ENCODE measurements at regions not wholly inside any gene's neighbourhood (a gene's known extent, or its start where the extent isn't known, plus 50 kb on each side); places are given as distances from the start of the nearest gene placed in this dataset.

DNA sequence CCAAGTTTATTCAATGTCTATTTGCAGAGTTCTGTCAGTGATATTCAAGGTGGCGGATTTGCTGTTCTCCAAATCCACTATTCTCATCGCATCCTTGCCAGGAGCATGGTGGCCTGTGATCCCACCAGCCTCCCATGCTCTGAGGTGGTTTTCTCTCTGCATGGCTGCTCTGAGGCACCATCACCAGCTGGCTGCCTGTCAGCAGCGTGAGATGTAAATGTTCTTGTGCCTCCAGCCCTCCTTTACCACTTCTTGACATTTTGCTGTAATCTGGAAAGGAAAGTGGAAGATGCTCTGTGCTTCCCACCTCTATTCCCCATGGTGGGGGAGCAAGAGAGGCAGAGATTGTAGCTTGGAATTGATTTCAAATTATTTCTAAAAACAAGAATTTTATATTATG is 293.6 kb upstream of the SLC24A2 start:
- DNase-seq: no peak
- CTCF ChIA-PET: no interaction called here
- H3K36me3 Mint-ChIP-seq (ENCODE audit: low read depth): no peaks in the 10 kb centered on the region
- Histone ChIP-seq H3K9me3 (ENCODE audit: control insufficient read depth in 1 of 2, insufficient read depth in 1 of 2, low read length in 2 of 2) (no peaks in the 10 kb centered on the region), H3K4me3 (ENCODE audit: low read length) (no peak overlapping the region), H3K4me1 (ENCODE audit: insufficient read depth, low read length) (no peaks in the 10 kb centered on the region), H3K27ac (ENCODE audit: low read depth in 1 of 2, low read length in 2 of 2) (no peak overlapping the region), H3K27me3 (ENCODE audit: control insufficient read depth in 1 of 2, insufficient read depth in 2 of 2, low read length in 2 of 2) (peaks cover 0 to 3% of the 10 kb centered on the region in 2 experiments), H3K36me3 (ENCODE audit: insufficient read depth, low read length) (no peaks in the 10 kb centered on the region)
- peaks cover 2% of the 10 kb centered on the region for H3K9me3 Mint-ChIP-seq
- H3K27ac Mint-ChIP-seq: no peak overlapping the region
- TF ChIP-seq, protein P1, sequence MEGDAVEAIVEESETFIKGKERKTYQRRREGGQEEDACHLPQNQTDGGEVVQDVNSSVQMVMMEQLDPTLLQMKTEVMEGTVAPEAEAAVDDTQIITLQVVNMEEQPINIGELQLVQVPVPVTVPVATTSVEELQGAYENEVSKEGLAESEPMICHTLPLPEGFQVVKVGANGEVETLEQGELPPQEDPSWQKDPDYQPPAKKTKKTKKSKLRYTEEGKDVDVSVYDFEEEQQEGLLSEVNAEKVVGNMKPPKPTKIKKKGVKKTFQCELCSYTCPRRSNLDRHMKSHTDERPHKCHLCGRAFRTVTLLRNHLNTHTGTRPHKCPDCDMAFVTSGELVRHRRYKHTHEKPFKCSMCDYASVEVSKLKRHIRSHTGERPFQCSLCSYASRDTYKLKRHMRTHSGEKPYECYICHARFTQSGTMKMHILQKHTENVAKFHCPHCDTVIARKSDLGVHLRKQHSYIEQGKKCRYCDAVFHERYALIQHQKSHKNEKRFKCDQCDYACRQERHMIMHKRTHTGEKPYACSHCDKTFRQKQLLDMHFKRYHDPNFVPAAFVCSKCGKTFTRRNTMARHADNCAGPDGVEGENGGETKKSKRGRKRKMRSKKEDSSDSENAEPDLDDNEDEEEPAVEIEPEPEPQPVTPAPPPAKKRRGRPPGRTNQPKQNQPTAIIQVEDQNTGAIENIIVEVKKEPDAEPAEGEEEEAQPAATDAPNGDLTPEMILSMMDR (IDR thresholded peaks at IDR 0.05): no peak
- no peak for ATAC-seq (ENCODE audit: poor library complexity)
- POLR2A ChIA-PET: no interaction called here
- intact Hi-C loops (cut with DNase I, micrococcal nuclease): no loop called here
- no peaks in the 10 kb centered on the region for H3K27me3 Mint-ChIP-seq
- no peak overlapping the region for H3K4me3 Mint-ChIP-seq
- H3K4me1 Mint-ChIP-seq (ENCODE audit: low read depth): no peaks in the 10 kb centered on the region

GRCh38 chr9:20078246-20078645 is 289.4 kb upstream of the SLC24A2 start:
- Mint-ChIP-seq H3K4me3 (no peak overlapping the region), H3K27ac (no peak overlapping the region), H3K27me3 (no peaks in the 10 kb centered on the region), H3K4me1 (ENCODE audit: low read depth) (no peaks in the 10 kb centered on the region), H3K36me3 (ENCODE audit: low read depth) (no peaks in the 10 kb centered on the region), H3K9me3 (peaks cover 2% of the 10 kb centered on the region)
- CTCF ChIA-PET: no interaction called here
- no peak overlapping the region for H3K4me3 ChIP-seq (ENCODE audit: low read length)
- ATAC-seq (ENCODE audit: poor library complexity) (no peak), DNase-seq (no peak)
- H3K4me1 ChIP-seq (ENCODE audit: insufficient read depth, low read length): no peaks in the 10 kb centered on the region
- TF ChIP-seq, protein P1 (IDR thresholded peaks at IDR 0.05): no peak
- H3K27me3 ChIP-seq (ENCODE audit: control insufficient read depth in 1 of 2, insufficient read depth in 2 of 2, low read length in 2 of 2): peaks cover 0 to 3% of the 10 kb centered on the region in 2 experiments
- H3K36me3 ChIP-seq (ENCODE audit: insufficient read depth, low read length): no peaks in the 10 kb centered on the region
- H3K9me3 ChIP-seq (ENCODE audit: control insufficient read depth in 1 of 2, insufficient read depth in 1 of 2, low read length in 2 of 2): no peaks in the 10 kb centered on the region
- intact Hi-C loops (cut with DNase I, micrococcal nuclease): no loop called here
- H3K27ac ChIP-seq (ENCODE audit: low read depth in 1 of 2, low read length in 2 of 2): no peak overlapping the region
- POLR2A ChIA-PET: no interaction called here

DNA sequence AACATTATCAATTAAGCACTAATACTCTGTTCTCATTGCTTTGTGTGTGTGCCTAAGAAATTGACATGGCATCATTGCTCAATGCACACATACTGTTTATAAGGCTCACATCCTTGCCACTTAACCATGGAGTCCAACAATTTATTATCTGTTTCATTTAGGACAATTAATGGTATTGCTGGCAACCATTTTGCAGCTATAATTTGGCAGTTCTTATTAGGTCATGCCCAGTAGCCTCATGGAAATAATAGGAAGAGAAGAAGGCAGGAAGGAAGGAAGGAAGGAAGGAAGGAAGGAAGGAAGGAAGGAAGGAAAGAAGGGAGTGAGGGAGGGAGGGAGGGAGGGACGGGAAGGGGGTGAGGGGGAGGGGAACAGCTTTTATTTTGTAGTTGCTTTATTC is 285.5 kb upstream of the SLC24A2 start:
- Histone ChIP-seq H3K4me1 (ENCODE audit: insufficient read depth, low read length) (no peaks in the 10 kb centered on the region), H3K27me3 (ENCODE audit: control insufficient read depth in 1 of 2, insufficient read depth in 2 of 2, low read length in 2 of 2) (no peaks in the 10 kb centered on the region), H3K9me3 (ENCODE audit: control insufficient read depth in 1 of 2, insufficient read depth in 1 of 2, low read length in 2 of 2) (no peaks in the 10 kb centered on the region), H3K4me3 (ENCODE audit: low read length) (no peak overlapping the region), H3K27ac (ENCODE audit: low read depth in 1 of 2, low read length in 2 of 2) (no peak overlapping the region), H3K36me3 (ENCODE audit: insufficient read depth, low read length) (no peaks in the 10 kb centered on the region)
- ATAC-seq (ENCODE audit: poor library complexity): no peak
- H3K4me3 Mint-ChIP-seq: no peak overlapping the region
- H3K27me3 Mint-ChIP-seq: no peaks in the 10 kb centered on the region
- no peaks in the 10 kb centered on the region for H3K9me3 Mint-ChIP-seq
- POLR2A ChIA-PET: no interaction called here
- no peak for DNase-seq
- CTCF ChIA-PET: no interaction called here
- no peak overlapping the region for H3K27ac Mint-ChIP-seq
- intact Hi-C loops (cut with DNase I, micrococcal nuclease): no loop called here
- no peaks in the 10 kb centered on the region for H3K36me3 Mint-ChIP-seq (ENCODE audit: low read depth)
- H3K4me1 Mint-ChIP-seq (ENCODE audit: low read depth): no peaks in the 10 kb centered on the region
- TF ChIP-seq, protein P1 (IDR thresholded peaks at IDR 0.05): no peak
